Stomach (tissue), 4 donors: ENCODE measurements at regions not wholly inside any gene's neighbourhood (a gene's known extent, or its start where the extent isn't known, plus 50 kb on each side); places are given as distances from the start of the nearest gene placed in this dataset.

ENCODE experiments used
- CTCF ChIP-seq, 7 experiments: fragments of 450-650 bp in 4 of 7; fragments of 200-600 bp in 3 of 7; sonication (generic) in 3 of 7; IDR thresholded peaks; one replicate each; pipeline ENCODE4 v1.5.1; 2016 to 2019; ENCODE audit warnings: antibody characterized with exemption in 7 of 7, control low read depth in 2 of 7, mild to moderate bottlenecking in 1 of 7
- EP300 ChIP-seq: sonication (generic); formaldehyde crosslinking; IDR thresholded peaks from one replicate; pipeline ENCODE4 v1.6.1; 2017; ENCODE audit warnings: antibody characterized with exemption
- POLR2A ChIP-seq, 4 donors: fragments of 450-650 bp; IDR thresholded peaks; one replicate each; pipeline ENCODE4 v1.6.1; 2016; ENCODE audit warnings: antibody characterized with exemption in 4 of 4, control low read depth in 2 of 4, mild to moderate bottlenecking in 1 of 4, moderate library complexity in 1 of 4
- POLR2AphosphoS5 ChIP-seq, 3 donors: sonication (generic); formaldehyde crosslinking; IDR thresholded peaks; one replicate each; pipeline ENCODE4 v1.6.1; 2016; ENCODE audit warnings: antibody characterized with exemption in 3 of 3

- TF ChIP-seq CTCF (IDR thresholded peaks at IDR 0.05), result no peak
- no peak for TF ChIP-seq POLR2AphosphoS5 (IDR thresholded peaks at IDR 0.05)
- TF ChIP-seq POLR2A (IDR thresholded peaks at IDR 0.05), result no peak
- TF ChIP-seq EP300, result no peak
These were observed 891.1 kb downstream of the USP25 start for GRCh38 chr21:16620786-16621320.
